SK-N-SH (cell line): ENCODE measurements at regions not wholly inside any gene's neighbourhood (a gene's known extent, or its start where the extent isn't known, plus 50 kb on each side); places are given as distances from the start of the nearest gene placed in this dataset.

Source experiments
- CTCF ChIA-PET: fragments of 300-600, 350-600 bp; formaldehyde crosslinking; extraction: SDS; loops from one replicate; lab custom pipeline; 2021; lab: Yijun Ruan, JAX
- POLR2A ChIA-PET: fragments of 350-600 bp; sonication (Branson Sonifier 250); formaldehyde crosslinking; extraction: SDS; loops from one replicate; lab custom pipeline; 2020; ENCODE audit warnings: antibody characterized with exemption, inconsistent platforms; lab: Yijun Ruan, JAX
- DNase-seq: peaks from one replicate; pipeline ENCODE4 v3.0.0; 2012
- H2AFZ ChIP-seq: fragments of 200-600 bp; sonication (generic); 2 replicates; pipeline ENCODE4 v1.8.1; 2016; ENCODE audit warnings: antibody characterized with exemption, mild to moderate bottlenecking, low read depth
- H3F3A ChIP-seq: fragments of 200-600 bp; sonication (generic); replicated peaks from 2 replicates; pipeline ENCODE3; 2016; ENCODE audit warnings: antibody characterized with exemption, mild to moderate bottlenecking; ENCODE audit not compliant: insufficient read depth
- H3K27ac ChIP-seq, 2 experiments: fragments of 200-500 bp in 1 of 2; fragments of 200-600 bp in 1 of 2; sonication (Bioruptor generic) in 1 of 2; sonication (generic), shearing (Covaris generic) in 1 of 2; 2 replicates each; pipeline versions ENCODE4 v1.5.1 to v1.6.1; 2014 to 2016; ENCODE audit warnings: low read depth in 2 of 2, inconsistent platforms in 1 of 2, low read length in 1 of 2, mild to moderate bottlenecking in 1 of 2, mixed read lengths in 1 of 2
- H3K27me3 ChIP-seq: fragments of 200-600 bp; sonication (generic), shearing (Covaris generic); 2 replicates; pipeline ENCODE4 v1.6.1; 2016; ENCODE audit warnings: mixed run types; ENCODE audit not compliant: insufficient read depth
- H3K36me3 ChIP-seq, 2 experiments: fragments of 200-500 bp in 1 of 2; fragments of 200-600 bp in 1 of 2; sonication (Bioruptor generic) in 1 of 2; sonication (generic) in 1 of 2; replicated peaks in 1 of 2; 2 replicates each; pipeline versions ENCODE3 to v1.5.1; 2014 to 2016; ENCODE audit warnings: low read length in 1 of 2, mild to moderate bottlenecking in 1 of 2; ENCODE audit not compliant: insufficient read depth in 2 of 2, control insufficient read depth in 1 of 2
- H3K4me1 ChIP-seq, 2 experiments: fragments of 200-500 bp in 1 of 2; fragments of 200-600 bp in 1 of 2; sonication (Bioruptor generic) in 1 of 2; sonication (generic), shearing (Covaris generic) in 1 of 2; 2 replicates each; pipeline versions ENCODE4 v1.5.1 to v1.6.1; 2014 to 2016; ENCODE audit warnings: low read depth in 1 of 2, low read length in 1 of 2, mixed run types in 1 of 2; ENCODE audit not compliant: insufficient read depth in 2 of 2, control insufficient read depth in 1 of 2
- H3K4me2 ChIP-seq: fragments of 200-600 bp; sonication (generic), shearing (Covaris generic); 2 replicates; pipeline ENCODE4 v1.6.1; 2017; ENCODE audit warnings: mixed run types
- H3K4me3 ChIP-seq, 2 experiments: fragments of 200-500 bp in 1 of 2; fragments of 200-600 bp in 1 of 2; sonication (Bioruptor generic) in 1 of 2; sonication (generic), shearing (Covaris generic) in 1 of 2; 2 replicates each; pipeline versions ENCODE4 v1.5.1 to v1.8.1; 2014 to 2016; ENCODE audit warnings: low read depth in 2 of 2, inconsistent platforms in 1 of 2, low read length in 1 of 2, mild to moderate bottlenecking in 1 of 2, mixed read lengths in 1 of 2, moderate library complexity in 1 of 2
- H3K79me2 ChIP-seq: fragments of 200-600 bp; sonication (generic); 2 replicates; pipeline ENCODE4 v1.8.1; 2017; ENCODE audit warnings: mild to moderate bottlenecking; ENCODE audit not compliant: insufficient read depth
- H3K9ac ChIP-seq: fragments of 200-600 bp; sonication (generic); 2 replicates; pipeline ENCODE4 v1.6.1; 2017; ENCODE audit warnings: mixed run types
- H3K9me2 ChIP-seq: fragments of 200-600 bp; sonication (generic); 2 replicates; pipeline ENCODE4 v1.6.1; 2017; ENCODE audit warnings: mixed run types
- H3K9me3 ChIP-seq: fragments of 200-600 bp; sonication (generic); 2 replicates; pipeline ENCODE4 v1.6.1; 2017; ENCODE audit warnings: mixed run types, mild to moderate bottlenecking, moderate library complexity
- H4K20me1 ChIP-seq: fragments of 200-600 bp; sonication (generic); 2 replicates; pipeline ENCODE4 v1.6.1; 2017; ENCODE audit warnings: mild to moderate bottlenecking, mixed run types; ENCODE audit not compliant: insufficient read depth
- CHD2 ChIP-seq: fragments of 150-350 bp; IDR thresholded peaks from 2 replicates; pipeline ENCODE4 v1.6.1; 2018; ENCODE audit warnings: low read length; ENCODE audit not compliant: partially characterized antibody
- FOXJ3 ChIP-seq: sonication (generic); formaldehyde crosslinking; IDR thresholded peaks from 2 replicates; pipeline ENCODE4 v1.5.1; 2020; ENCODE audit warnings: mild to moderate bottlenecking, missing genetic modification reagents
- FOXM1 ChIP-seq: IDR thresholded peaks from 2 replicates; pipeline ENCODE4 v1.4.0; 2012; ENCODE audit warnings: low read depth, mild to moderate bottlenecking
- GABPA ChIP-seq: IDR thresholded peaks from 2 replicates; pipeline ENCODE4 v1.4.0; 2012; ENCODE audit warnings: low read depth, mild to moderate bottlenecking
- GATA2 ChIP-seq: sonication (generic); formaldehyde crosslinking; IDR thresholded peaks from 2 replicates; pipeline ENCODE4 v1.5.0; 2020; ENCODE audit warnings: mild to moderate bottlenecking, missing genetic modification reagents
- MXI1 ChIP-seq: IDR thresholded peaks from 2 replicates; pipeline ENCODE4 v1.6.1; 2012; ENCODE audit warnings: mild to moderate bottlenecking, low read depth, low read length, improper control_type of control experiment
- NFIC ChIP-seq: IDR thresholded peaks from 2 replicates; pipeline ENCODE4 v1.4.0; 2012; ENCODE audit warnings: borderline replicate concordance
- RAD21 ChIP-seq: IDR thresholded peaks from 2 replicates; pipeline ENCODE4 v1.6.1; 2012; ENCODE audit warnings: mild to moderate bottlenecking, low read length
- RXRA ChIP-seq: IDR thresholded peaks from 2 replicates; pipeline ENCODE4 v1.4.0; 2012; ENCODE audit warnings: low read depth, mild to moderate bottlenecking, borderline replicate concordance
- SIN3A ChIP-seq: IDR thresholded peaks from 2 replicates; pipeline ENCODE4 v1.6.1; 2012; ENCODE audit warnings: low read depth, mild to moderate bottlenecking, low read length, moderate library complexity, borderline replicate concordance
- TCF12 ChIP-seq: IDR thresholded peaks from 2 replicates; pipeline ENCODE4 v1.4.0; 2012
- TEAD4 ChIP-seq: IDR thresholded peaks from 2 replicates; pipeline ENCODE4 v1.4.0; 2012; ENCODE audit warnings: mild to moderate bottlenecking, borderline replicate concordance; ENCODE audit not compliant: insufficient read depth
- ZBTB33 ChIP-seq: IDR thresholded peaks from 2 replicates; pipeline ENCODE4 v1.4.0; 2012; ENCODE audit warnings: low read depth, borderline replicate concordance
- WGBS: methylation state at CpG from one replicate; pipeline ENCODE4 v1.1.6; 2017; ENCODE audit warnings: low lambda C conversion rate; 5-methylcytosine and 5-hydroxymethylcytosine counted together
- TF ChIP-seq, protein P1 (sequence below): IDR thresholded peaks from 2 replicates; pipeline ENCODE4; 2012
- TF ChIP-seq, protein P2 (sequence below): IDR thresholded peaks from 2 replicates; pipeline ENCODE4 v1.4.0; 2012; ENCODE audit warnings: low read depth
- TF ChIP-seq, protein P3 (sequence below): IDR thresholded peaks from 2 replicates; pipeline ENCODE4 v1.4.0; 2012; ENCODE audit warnings: low read depth, borderline replicate concordance

DNA sequence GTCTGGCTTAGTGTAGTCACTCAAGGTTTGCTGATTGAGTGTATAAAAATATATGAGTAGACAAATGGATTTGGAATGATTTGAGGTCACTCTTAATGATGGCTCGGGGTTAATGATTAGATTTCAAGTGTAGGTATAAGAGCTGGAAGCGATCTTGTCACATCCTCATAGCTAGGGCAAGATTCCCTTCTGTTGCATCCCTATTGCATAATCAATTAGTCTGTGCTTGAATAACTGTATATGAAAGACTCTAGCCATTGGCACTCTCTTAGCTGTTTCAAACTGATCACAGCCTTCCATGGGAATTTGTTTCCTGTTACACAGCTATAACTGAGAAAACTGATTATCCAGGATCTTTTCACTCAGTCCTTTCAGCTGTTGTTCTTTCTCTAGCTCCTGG lies 811.6 kb downstream of the TLE4 start:
- Histone ChIP-seq H3F3A (no peaks in the 10 kb centered on the region), H3K9me3 (no peaks in the 10 kb centered on the region), H3K9me2 (no peaks in the 10 kb centered on the region), H3K36me3 (no peaks in the 10 kb centered on the region), H3K4me3 (no peak overlapping the region), H3K4me1 (no peaks in the 10 kb centered on the region), H3K9ac (no peak overlapping the region), H3K79me2 (no peaks in the 10 kb centered on the region), H4K20me1 (no peaks in the 10 kb centered on the region), H3K27ac (no peak overlapping the region), H3K4me2 (no peak overlapping the region)
- ChIA-PET CTCF (interaction anchor here (2.3 kb wide), 1 partner anchor 8 kb away, joined by 7 read pairs; no protein-coding TSS in a partner anchor), POLR2A (no interaction called here)
- no peak for DNase-seq
- TF ChIP-seq MXI1, result no peak
- TF ChIP-seq FOXM1, result no peak
- TF ChIP-seq, protein P1, sequence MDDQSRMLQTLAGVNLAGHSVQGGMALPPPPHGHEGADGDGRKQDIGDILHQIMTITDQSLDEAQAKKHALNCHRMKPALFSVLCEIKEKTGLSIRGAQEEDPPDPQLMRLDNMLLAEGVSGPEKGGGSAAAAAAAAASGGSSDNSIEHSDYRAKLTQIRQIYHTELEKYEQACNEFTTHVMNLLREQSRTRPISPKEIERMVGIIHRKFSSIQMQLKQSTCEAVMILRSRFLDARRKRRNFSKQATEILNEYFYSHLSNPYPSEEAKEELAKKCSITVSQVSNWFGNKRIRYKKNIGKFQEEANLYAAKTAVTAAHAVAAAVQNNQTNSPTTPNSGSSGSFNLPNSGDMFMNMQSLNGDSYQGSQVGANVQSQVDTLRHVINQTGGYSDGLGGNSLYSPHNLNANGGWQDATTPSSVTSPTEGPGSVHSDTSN, result no peak
- TF ChIP-seq, protein P2, sequence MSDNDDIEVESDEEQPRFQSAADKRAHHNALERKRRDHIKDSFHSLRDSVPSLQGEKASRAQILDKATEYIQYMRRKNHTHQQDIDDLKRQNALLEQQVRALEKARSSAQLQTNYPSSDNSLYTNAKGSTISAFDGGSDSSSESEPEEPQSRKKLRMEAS, result no peak
- TF ChIP-seq SIN3A, result no peak
- no peak for TF ChIP-seq RXRA
- no peak for TF ChIP-seq ZBTB33
- TF ChIP-seq FOXJ3 (CRISPR knock-in tag), result no peak
- no peak for TF ChIP-seq NFIC
- TF ChIP-seq CHD2, result no peak
- no peak for TF ChIP-seq TCF12
- TF ChIP-seq RAD21, result no peak
- TF ChIP-seq GABPA, result no peak
- TF ChIP-seq GATA2 (CRISPR knock-in tag), result no peak
- TF ChIP-seq, protein P3, sequence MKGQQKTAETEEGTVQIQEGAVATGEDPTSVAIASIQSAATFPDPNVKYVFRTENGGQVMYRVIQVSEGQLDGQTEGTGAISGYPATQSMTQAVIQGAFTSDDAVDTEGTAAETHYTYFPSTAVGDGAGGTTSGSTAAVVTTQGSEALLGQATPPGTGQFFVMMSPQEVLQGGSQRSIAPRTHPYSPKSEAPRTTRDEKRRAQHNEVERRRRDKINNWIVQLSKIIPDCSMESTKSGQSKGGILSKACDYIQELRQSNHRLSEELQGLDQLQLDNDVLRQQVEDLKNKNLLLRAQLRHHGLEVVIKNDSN, result no peak
- TF ChIP-seq TEAD4, result no peak
- TF ChIP-seq, all 33 proteins: peak for 0
- 23% methylated on average over 2 of the region's 2 CpGs for WGBS
- Histone ChIP-seq H3K27me3 (no peaks in the 10 kb centered on the region), H2AFZ (no peak overlapping the region)
